ENCODE measurements at regions not wholly inside any gene's neighbourhood (a gene's known extent, or its start where the extent isn't known, plus 50 kb on each side); places are given as distances from the start of the nearest gene placed in this dataset.

- no peak overlapping the region for H3K14ac ChIP-seq (ENCODE audit: low read length in 2 of 2)
- no peak overlapping the region for H4K8ac ChIP-seq (ENCODE audit: low read length)
- no peak overlapping the region for H3K9ac ChIP-seq (ENCODE audit: low read length)
- no peak overlapping the region for H2AK5ac ChIP-seq (ENCODE audit: low read length, severe bottlenecking)
- no peak overlapping the region for H4K91ac ChIP-seq (ENCODE audit: low read length)
- H3K23ac ChIP-seq (ENCODE audit: low read length in 2 of 2), result no peak overlapping the region
- no peak overlapping the region for H2BK120ac ChIP-seq (ENCODE audit: low read depth, low read length)
- peaks cover 3% of the 10 kb centered on the region for H3K4me1 ChIP-seq (ENCODE audit: control insufficient read depth, insufficient read depth, low read depth, low read length)
- H2AFZ ChIP-seq (ENCODE audit: low read depth, low read length), result no peak overlapping the region
- no peaks in the 10 kb centered on the region for H3K27me3 ChIP-seq (ENCODE audit: control insufficient read depth in 1 of 2, insufficient read depth in 1 of 2, low read length in 2 of 2)
- no peaks in the 10 kb centered on the region for H3K79me1 ChIP-seq (replicated peaks; ENCODE audit: low read length, poor library complexity, severe bottlenecking)
- DNase-seq, result no peak
- no peak overlapping the region for H2BK5ac ChIP-seq (ENCODE audit: low read depth, low read length, poor library complexity, severe bottlenecking)
- H3K4me3 ChIP-seq (ENCODE audit: insufficient read depth in 1 of 2, low read depth in 1 of 2, low read length in 2 of 2), result no peak overlapping the region
- H2BK15ac ChIP-seq (ENCODE audit: low read depth, poor library complexity, severe bottlenecking), result no peak overlapping the region
- no peak overlapping the region for H3K27ac ChIP-seq (ENCODE audit: low read length, poor library complexity, severe bottlenecking)
- H3K9me3 ChIP-seq (ENCODE audit: control insufficient read depth, low read length), result peaks cover under 1% of the 10 kb centered on the region
- H3K4ac ChIP-seq (ENCODE audit: low read depth in 1 of 2, low read length in 2 of 2), result no peak overlapping the region
- H2BK12ac ChIP-seq (ENCODE audit: low read length in 2 of 2), result no peak overlapping the region
- H3K4me2 ChIP-seq (ENCODE audit: low read length, poor library complexity, severe bottlenecking), result no peak overlapping the region
- no peak overlapping the region for H3K18ac ChIP-seq (ENCODE audit: low read depth in 1 of 2, low read length in 2 of 2)
- peaks cover 0 to 92% of the 10 kb centered on the region in 2 experiments for H3K36me3 ChIP-seq (ENCODE audit: control insufficient read depth in 1 of 2, insufficient read depth in 2 of 2, low read depth in 1 of 2, low read length in 2 of 2)
- WGBS, result 79% methylated on average over 7 of the region's 7 CpGs
These were observed 159.1 kb upstream of the RTL1 start for GRCh38 chr14:101062601-101063000.

GRCh38 chr14:101063121-101063520, 159.6 kb upstream of the RTL1 start:
- Histone ChIP-seq H4K91ac (ENCODE audit: low read length) (no peak overlapping the region), H2BK12ac (ENCODE audit: low read length in 2 of 2) (no peak overlapping the region), H3K79me1 (replicated peaks; ENCODE audit: low read length, poor library complexity, severe bottlenecking) (no peaks in the 10 kb centered on the region), H3K14ac (ENCODE audit: low read length in 2 of 2) (no peak overlapping the region), H4K8ac (ENCODE audit: low read length) (no peak overlapping the region), H3K9me3 (ENCODE audit: control insufficient read depth, low read length) (no peaks in the 10 kb centered on the region), H2AK5ac (ENCODE audit: low read length, severe bottlenecking) (no peak overlapping the region), H2BK15ac (ENCODE audit: low read depth, poor library complexity, severe bottlenecking) (no peak overlapping the region), H3K9ac (ENCODE audit: low read length) (no peak overlapping the region), H3K23ac (ENCODE audit: low read length in 2 of 2) (no peak overlapping the region), H3K27me3 (ENCODE audit: control insufficient read depth in 1 of 2, insufficient read depth in 1 of 2, low read length in 2 of 2) (no peaks in the 10 kb centered on the region), H3K4me2 (ENCODE audit: low read length, poor library complexity, severe bottlenecking) (no peak overlapping the region), H2BK5ac (ENCODE audit: low read depth, low read length, poor library complexity, severe bottlenecking) (no peak overlapping the region), H2BK120ac (ENCODE audit: low read depth, low read length) (no peak overlapping the region), H3K4me1 (ENCODE audit: control insufficient read depth, insufficient read depth, low read depth, low read length) (peaks cover 3% of the 10 kb centered on the region), H3K4me3 (ENCODE audit: insufficient read depth in 1 of 2, low read depth in 1 of 2, low read length in 2 of 2) (no peak overlapping the region), H3K18ac (ENCODE audit: low read depth in 1 of 2, low read length in 2 of 2) (no peak overlapping the region), H3K27ac (ENCODE audit: low read length, poor library complexity, severe bottlenecking) (no peak overlapping the region), H3K36me3 (ENCODE audit: control insufficient read depth in 1 of 2, insufficient read depth in 2 of 2, low read depth in 1 of 2, low read length in 2 of 2) (peaks cover 0 to 86% of the 10 kb centered on the region in 2 experiments), H3K4ac (ENCODE audit: low read depth in 1 of 2, low read length in 2 of 2) (no peak overlapping the region), H2AFZ (ENCODE audit: low read depth, low read length) (no peak overlapping the region)
- DNase-seq, result no peak
- WGBS, result 88% methylated on average over 11 of the region's 11 CpGs

- H3K27ac ChIP-seq (ENCODE audit: low read length, poor library complexity, severe bottlenecking), result no peak overlapping the region
- no peak overlapping the region for H3K23ac ChIP-seq (ENCODE audit: low read length in 2 of 2)
- H2BK120ac ChIP-seq (ENCODE audit: low read depth, low read length), result no peak overlapping the region
- H4K91ac ChIP-seq (ENCODE audit: low read length), result no peak overlapping the region
- no peak overlapping the region for H3K4me3 ChIP-seq (ENCODE audit: insufficient read depth in 1 of 2, low read depth in 1 of 2, low read length in 2 of 2)
- no peak for DNase-seq
- no peak overlapping the region for H2AFZ ChIP-seq (ENCODE audit: low read depth, low read length)
- no peak overlapping the region for H3K4ac ChIP-seq (ENCODE audit: low read depth in 1 of 2, low read length in 2 of 2)
- H3K9ac ChIP-seq (ENCODE audit: low read length), result no peak overlapping the region
- H3K79me1 ChIP-seq (replicated peaks; ENCODE audit: low read length, poor library complexity, severe bottlenecking), result no peaks in the 10 kb centered on the region
- no peak overlapping the region for H4K8ac ChIP-seq (ENCODE audit: low read length)
- no peak overlapping the region for H2AK5ac ChIP-seq (ENCODE audit: low read length, severe bottlenecking)
- H3K4me2 ChIP-seq (ENCODE audit: low read length, poor library complexity, severe bottlenecking), result no peak overlapping the region
- H3K9me3 ChIP-seq (ENCODE audit: control insufficient read depth, low read length), result no peaks in the 10 kb centered on the region
- H3K36me3 ChIP-seq (ENCODE audit: control insufficient read depth in 1 of 2, insufficient read depth in 2 of 2, low read depth in 1 of 2, low read length in 2 of 2), result peaks cover 0 to 90% of the 10 kb centered on the region in 2 experiments
- H2BK5ac ChIP-seq (ENCODE audit: low read depth, low read length, poor library complexity, severe bottlenecking), result no peak overlapping the region
- no peak overlapping the region for H3K18ac ChIP-seq (ENCODE audit: low read depth in 1 of 2, low read length in 2 of 2)
- H3K14ac ChIP-seq (ENCODE audit: low read length in 2 of 2), result no peak overlapping the region
- H2BK15ac ChIP-seq (ENCODE audit: low read depth, poor library complexity, severe bottlenecking), result no peak overlapping the region
- 89% methylated on average over 16 of the region's 16 CpGs for WGBS
- H2BK12ac ChIP-seq (ENCODE audit: low read length in 2 of 2), result no peak overlapping the region
- H3K4me1 ChIP-seq (ENCODE audit: control insufficient read depth, insufficient read depth, low read depth, low read length), result peaks cover 9% of the 10 kb centered on the region
- no peaks in the 10 kb centered on the region for H3K27me3 ChIP-seq (ENCODE audit: control insufficient read depth in 1 of 2, insufficient read depth in 1 of 2, low read length in 2 of 2)
These were observed 160.7 kb upstream of the RTL1 start for GRCh38 chr14:101064121-101064661.

- Histone ChIP-seq H3K9ac (ENCODE audit: low read length) (no peak overlapping the region), H3K4me1 (ENCODE audit: control insufficient read depth, insufficient read depth, low read depth, low read length) (peaks cover 10% of the 10 kb centered on the region), H2AFZ (ENCODE audit: low read depth, low read length) (no peak overlapping the region), H3K4ac (ENCODE audit: low read depth in 1 of 2, low read length in 2 of 2) (no peak overlapping the region), H3K27ac (ENCODE audit: low read length, poor library complexity, severe bottlenecking) (no peak overlapping the region), H2BK5ac (ENCODE audit: low read depth, low read length, poor library complexity, severe bottlenecking) (no peak overlapping the region), H3K4me3 (ENCODE audit: insufficient read depth in 1 of 2, low read depth in 1 of 2, low read length in 2 of 2) (no peak overlapping the region), H2AK5ac (ENCODE audit: low read length, severe bottlenecking) (no peak overlapping the region), H4K8ac (ENCODE audit: low read length) (no peak overlapping the region), H3K36me3 (ENCODE audit: control insufficient read depth in 1 of 2, insufficient read depth in 2 of 2, low read depth in 1 of 2, low read length in 2 of 2) (peaks cover 0 to 90% of the 10 kb centered on the region in 2 experiments), H2BK15ac (ENCODE audit: low read depth, poor library complexity, severe bottlenecking) (no peak overlapping the region), H3K18ac (ENCODE audit: low read depth in 1 of 2, low read length in 2 of 2) (no peak overlapping the region), H2BK120ac (ENCODE audit: low read depth, low read length) (no peak overlapping the region), H2BK12ac (ENCODE audit: low read length in 2 of 2) (no peak overlapping the region), H3K4me2 (ENCODE audit: low read length, poor library complexity, severe bottlenecking) (no peak overlapping the region), H3K23ac (ENCODE audit: low read length in 2 of 2) (no peak overlapping the region), H4K91ac (ENCODE audit: low read length) (no peak overlapping the region), H3K14ac (ENCODE audit: low read length in 2 of 2) (no peak overlapping the region), H3K27me3 (ENCODE audit: control insufficient read depth in 1 of 2, insufficient read depth in 1 of 2, low read length in 2 of 2) (no peaks in the 10 kb centered on the region), H3K9me3 (ENCODE audit: control insufficient read depth, low read length) (no peaks in the 10 kb centered on the region), H3K79me1 (replicated peaks; ENCODE audit: low read length, poor library complexity, severe bottlenecking) (no peaks in the 10 kb centered on the region)
- 94% methylated on average over 7 of the region's 7 CpGs for WGBS
- no peak for DNase-seq
These were observed 161.2 kb upstream of the RTL1 start for GRCh38 chr14:101064718-101065117.
